CD14-positive monocyte (primary cell): ENCODE measurements at regions not wholly inside any gene's neighbourhood (a gene's known extent, or its start where the extent isn't known, plus 50 kb on each side); places are given as distances from the start of the nearest gene placed in this dataset.

Experiments used
- DNase-seq, 3 donors: peaks; one replicate each; pipeline ENCODE4 v3.0.0-alpha.2; 2011 to 2022
- H2AFZ ChIP-seq: 2 replicates; pipeline ENCODE4 v1.6.0; 2012; ENCODE audit warnings: mild to moderate bottlenecking, low read depth, low read length, inconsistent platforms; ENCODE audit not compliant: insufficient read depth, poor library complexity, severe bottlenecking
- H3K27ac ChIP-seq, 2 donors: 1 replicate in 1 of 2; 2 replicates in 1 of 2; pipeline ENCODE4 v1.5.1; 2012 to 2013; ENCODE audit warnings: low read length in 2 of 2, control low read depth in 1 of 2, inconsistent platforms in 1 of 2, low read depth in 1 of 2, mild to moderate bottlenecking in 1 of 2
- H3K27me3 ChIP-seq, 2 donors: one replicate each; pipeline versions ENCODE4 v1.6.0 to v1.6.1; 2011 to 2013; ENCODE audit warnings: low read length in 2 of 2; ENCODE audit not compliant: control insufficient read depth in 2 of 2, insufficient read depth in 2 of 2
- H3K36me3 ChIP-seq, 2 donors: replicated peaks in 1 of 2; 1 replicate in 1 of 2; 2 replicates in 1 of 2; pipeline versions ENCODE4 v1.5.1 to v1.6.1; 2012 to 2013; ENCODE audit warnings: low read length in 2 of 2, control low read depth in 1 of 2, inconsistent platforms in 1 of 2, mild to moderate bottlenecking in 1 of 2; ENCODE audit not compliant: insufficient read depth in 2 of 2, control insufficient read depth in 1 of 2
- H3K4me1 ChIP-seq, 2 donors: 1 replicate in 1 of 2; 2 replicates in 1 of 2; pipeline versions ENCODE4 v1.5.1 to v1.6.1; 2012 to 2013; ENCODE audit warnings: low read length in 2 of 2, control low read depth in 1 of 2, inconsistent platforms in 1 of 2, mild to moderate bottlenecking in 1 of 2, moderate library complexity in 1 of 2; ENCODE audit not compliant: insufficient read depth in 2 of 2, control insufficient read depth in 1 of 2
- H3K4me2 ChIP-seq: replicated peaks from 2 replicates; pipeline ENCODE3; 2012; ENCODE audit warnings: low read length, moderate library complexity, mild to moderate bottlenecking; ENCODE audit not compliant: poor library complexity, severe bottlenecking; ENCODE audit errors: extremely low read depth
- H3K4me3 ChIP-seq, 3 experiments: fragments of 200-600 bp in 1 of 3; sonication (generic) in 1 of 3; replicated peaks in 1 of 3; 1 replicate in 2 of 3; 2 replicates in 1 of 3; pipeline ENCODE4 v1.5.1; 2011 to 2013; ENCODE audit warnings: low read length in 3 of 3, mild to moderate bottlenecking in 3 of 3, control low read depth in 2 of 3, low read depth in 2 of 3, inconsistent platforms in 1 of 3, moderate library complexity in 1 of 3
- H3K79me2 ChIP-seq: 2 replicates; pipeline ENCODE4 v1.6.0; 2012; ENCODE audit warnings: mild to moderate bottlenecking, control low read depth, inconsistent platforms, low read length, moderate library complexity; ENCODE audit not compliant: insufficient read depth
- H3K9ac ChIP-seq: 2 replicates; pipeline ENCODE4 v1.6.0; 2017; ENCODE audit warnings: low read length, mild to moderate bottlenecking; ENCODE audit not compliant: insufficient read depth, poor library complexity, severe bottlenecking
- H3K9me3 ChIP-seq, 2 donors: replicated peaks in 1 of 2; 1 replicate in 1 of 2; 2 replicates in 1 of 2; pipeline versions ENCODE4 v1.5.1 to v1.6.1; 2012 to 2013; ENCODE audit warnings: low read length in 2 of 2, control low read depth in 1 of 2; ENCODE audit not compliant: control insufficient read depth in 1 of 2, insufficient read depth in 1 of 2
- H4K20me1 ChIP-seq: 2 replicates; pipeline ENCODE4 v1.6.0; 2012; ENCODE audit warnings: mild to moderate bottlenecking, low read length, control low read depth, moderate library complexity; ENCODE audit not compliant: insufficient read depth
- H3K27ac Mint-ChIP-seq, 7 donors: one replicate each; pipeline ENCODE4 v1.8.0; 2020; ENCODE audit warnings: mild to moderate bottlenecking in 7 of 7, mixed read lengths in 7 of 7, moderate library complexity in 6 of 7, inconsistent platforms in 2 of 7
- H3K27me3 Mint-ChIP-seq, 3 donors: one replicate each; pipeline ENCODE4 v1.8.0; 2021 to 2022; ENCODE audit warnings: low read depth in 3 of 3, mild to moderate bottlenecking in 3 of 3, mixed read lengths in 3 of 3, moderate library complexity in 3 of 3, inconsistent platforms in 1 of 3
- H3K36me3 Mint-ChIP-seq, 2 donors: one replicate each; pipeline ENCODE4 v1.8.0; 2020; ENCODE audit warnings: mixed read lengths in 2 of 2, inconsistent platforms in 1 of 2, mild to moderate bottlenecking in 1 of 2
- H3K4me1 Mint-ChIP-seq: one replicate; pipeline ENCODE4 v1.8.0; 2020; ENCODE audit warnings: mild to moderate bottlenecking, mixed read lengths
- H3K4me3 Mint-ChIP-seq, 2 donors: one replicate each; pipeline ENCODE4 v1.8.0; 2020; ENCODE audit warnings: mild to moderate bottlenecking in 2 of 2, mixed read lengths in 2 of 2, moderate library complexity in 1 of 2
- H3K9me3 Mint-ChIP-seq, 7 donors: one replicate each; pipeline ENCODE4 v1.8.0; 2020 to 2022; ENCODE audit warnings: mixed read lengths in 7 of 7, mild to moderate bottlenecking in 6 of 7, moderate library complexity in 6 of 7, inconsistent platforms in 2 of 7
- WGBS: methylation state at CpG from one replicate; pipeline ENCODE4 v1.1.5; 2013; ENCODE audit warnings: missing lambda C conversion rate; ENCODE audit not compliant: insufficient coverage; 5-methylcytosine and 5-hydroxymethylcytosine counted together
- intact Hi-C, 2 donors: fragments of 100-400 bp; cut with micrococcal nuclease; formaldehyde crosslinking; loops; one replicate each; pipeline versions ENCODE4 v1.15.0 to v1.15.1; 2023
- TF ChIP-seq, protein P1 (sequence below): fragments of 200-600 bp; IDR thresholded peaks from one replicate; pipeline ENCODE4 v1.8.0; 2022; ENCODE audit warnings: antibody characterized with exemption, mild to moderate bottlenecking

DNA sequence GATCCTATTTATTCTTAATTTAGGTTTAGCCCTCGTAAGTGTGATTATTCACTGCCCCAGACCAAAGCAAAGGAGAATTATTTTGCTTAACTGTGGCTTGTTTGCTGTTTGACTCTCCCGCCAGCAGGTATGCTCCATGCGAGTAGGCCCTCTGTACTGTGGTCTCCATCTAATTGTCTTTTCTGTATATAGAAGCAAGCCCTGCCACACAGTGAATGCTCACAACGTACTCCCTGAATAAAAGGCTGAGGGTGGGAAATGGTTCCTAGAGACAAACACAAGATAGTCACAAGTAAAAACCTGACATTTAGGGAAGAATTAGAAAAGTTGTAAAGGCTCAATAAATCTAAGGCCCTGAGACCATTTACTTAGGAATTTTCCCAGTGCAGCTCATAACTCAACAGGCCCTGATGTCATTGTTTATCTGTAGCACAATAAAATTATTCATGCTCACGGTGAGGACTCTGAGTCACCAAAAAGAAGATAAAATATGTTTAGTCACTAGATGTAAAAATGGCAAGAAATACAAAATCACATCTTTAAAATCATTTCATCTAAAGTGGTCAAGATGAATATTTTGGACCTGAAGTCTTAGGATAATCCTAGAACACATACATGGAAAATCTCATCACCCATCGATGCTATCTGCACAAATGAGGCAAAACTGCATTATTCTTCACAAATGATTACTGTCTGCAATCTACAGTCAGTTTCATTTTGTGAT, 473.2 kb downstream of the ENC1 start:
- H3K4me1 Mint-ChIP-seq = peaks cover 4% of the 10 kb centered on the region
- Histone ChIP-seq H3K27ac (no peak overlapping the region), H3K9me3 (no peaks in the 10 kb centered on the region), H3K9ac (no peak overlapping the region), H4K20me1 (no peaks in the 10 kb centered on the region), H3K4me2 (no peak overlapping the region), H3K4me1 (no peaks in the 10 kb centered on the region), H2AFZ (no peak overlapping the region), H3K27me3 (no peaks in the 10 kb centered on the region), H3K36me3 (no peaks in the 10 kb centered on the region), H3K79me2 (no peaks in the 10 kb centered on the region), H3K4me3 (no peak overlapping the region)
- no peak overlapping the region for H3K27ac Mint-ChIP-seq
- no peaks in the 10 kb centered on the region for H3K27me3 Mint-ChIP-seq
- no peaks in the 10 kb centered on the region for H3K9me3 Mint-ChIP-seq
- H3K36me3 Mint-ChIP-seq = no peaks in the 10 kb centered on the region
- intact Hi-C loops = no loop called here
- no peak overlapping the region for H3K4me3 Mint-ChIP-seq
- DNase-seq = no peak
- TF ChIP-seq, protein P1, sequence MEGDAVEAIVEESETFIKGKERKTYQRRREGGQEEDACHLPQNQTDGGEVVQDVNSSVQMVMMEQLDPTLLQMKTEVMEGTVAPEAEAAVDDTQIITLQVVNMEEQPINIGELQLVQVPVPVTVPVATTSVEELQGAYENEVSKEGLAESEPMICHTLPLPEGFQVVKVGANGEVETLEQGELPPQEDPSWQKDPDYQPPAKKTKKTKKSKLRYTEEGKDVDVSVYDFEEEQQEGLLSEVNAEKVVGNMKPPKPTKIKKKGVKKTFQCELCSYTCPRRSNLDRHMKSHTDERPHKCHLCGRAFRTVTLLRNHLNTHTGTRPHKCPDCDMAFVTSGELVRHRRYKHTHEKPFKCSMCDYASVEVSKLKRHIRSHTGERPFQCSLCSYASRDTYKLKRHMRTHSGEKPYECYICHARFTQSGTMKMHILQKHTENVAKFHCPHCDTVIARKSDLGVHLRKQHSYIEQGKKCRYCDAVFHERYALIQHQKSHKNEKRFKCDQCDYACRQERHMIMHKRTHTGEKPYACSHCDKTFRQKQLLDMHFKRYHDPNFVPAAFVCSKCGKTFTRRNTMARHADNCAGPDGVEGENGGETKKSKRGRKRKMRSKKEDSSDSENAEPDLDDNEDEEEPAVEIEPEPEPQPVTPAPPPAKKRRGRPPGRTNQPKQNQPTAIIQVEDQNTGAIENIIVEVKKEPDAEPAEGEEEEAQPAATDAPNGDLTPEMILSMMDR = no peak
- WGBS = 80% methylated on average over 1 of the region's 6 CpGs

DNA sequence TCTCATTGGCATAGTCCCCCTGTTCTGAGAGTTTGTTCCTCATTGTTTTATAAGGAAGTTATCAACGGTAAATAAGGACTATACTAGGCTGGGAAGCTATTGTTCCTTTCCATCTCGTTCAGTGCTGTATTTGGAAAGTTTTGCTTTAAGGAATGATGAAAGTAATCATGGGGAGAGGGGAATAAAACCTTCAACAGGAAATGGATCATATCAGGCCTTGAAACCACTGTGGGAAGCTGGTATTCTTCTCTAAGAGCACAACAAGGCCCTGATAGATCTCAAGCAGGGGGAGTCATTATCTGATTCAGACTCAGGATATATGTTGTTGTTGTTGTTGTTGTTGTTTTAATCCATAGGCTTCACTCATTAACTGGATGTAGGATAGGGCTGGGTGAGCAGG, 474.5 kb downstream of the ENC1 start:
- Histone ChIP-seq H3K9me3 (no peaks in the 10 kb centered on the region), H3K36me3 (no peaks in the 10 kb centered on the region), H3K27me3 (no peaks in the 10 kb centered on the region), H4K20me1 (no peaks in the 10 kb centered on the region), H2AFZ (no peak overlapping the region), H3K9ac (no peak overlapping the region), H3K4me2 (no peak overlapping the region), H3K27ac (no peak overlapping the region), H3K4me3 (no peak overlapping the region), H3K4me1 (no peaks in the 10 kb centered on the region), H3K79me2 (no peaks in the 10 kb centered on the region)
- H3K27me3 Mint-ChIP-seq = no peaks in the 10 kb centered on the region
- H3K27ac Mint-ChIP-seq = no peak overlapping the region
- TF ChIP-seq, protein P1 = no peak
- 17% methylated on average over 1 of the region's 2 CpGs for WGBS
- no peak for DNase-seq
- H3K4me1 Mint-ChIP-seq = peaks cover 4% of the 10 kb centered on the region
- intact Hi-C loops = no loop called here
- H3K36me3 Mint-ChIP-seq = no peaks in the 10 kb centered on the region
- H3K4me3 Mint-ChIP-seq = no peak overlapping the region
- no peaks in the 10 kb centered on the region for H3K9me3 Mint-ChIP-seq
